GM13976 (cell line): ENCODE measurements at regions not wholly inside any gene's neighbourhood (a gene's known extent, or its start where the extent isn't known, plus 50 kb on each side); places are given as distances from the start of the nearest gene placed in this dataset.

Experiments used
- DNase-seq: peaks from one replicate; pipeline ENCODE4 v3.0.0; 2012; ENCODE audit warnings: low spot score
- in situ Hi-C: fragments of 300-500 bp; cut with MboI; formaldehyde crosslinking; loops from one replicate; pipeline ENCODE4 v1.12.0; 2022; ENCODE audit warnings: low sequenced_read_pairs, mixed read lengths, inconsistent platforms; ENCODE audit not compliant: unreplicated experiment
- TF ChIP-seq, protein P1 (sequence below): IDR thresholded peaks from 2 replicates; pipeline ENCODE4 v1.5.1; 2012; ENCODE audit warnings: borderline replicate concordance, mild to moderate bottlenecking; ENCODE audit not compliant: insufficient read depth; ENCODE audit errors: extremely low read depth, missing control alignments, control extremely low read depth

DNA sequence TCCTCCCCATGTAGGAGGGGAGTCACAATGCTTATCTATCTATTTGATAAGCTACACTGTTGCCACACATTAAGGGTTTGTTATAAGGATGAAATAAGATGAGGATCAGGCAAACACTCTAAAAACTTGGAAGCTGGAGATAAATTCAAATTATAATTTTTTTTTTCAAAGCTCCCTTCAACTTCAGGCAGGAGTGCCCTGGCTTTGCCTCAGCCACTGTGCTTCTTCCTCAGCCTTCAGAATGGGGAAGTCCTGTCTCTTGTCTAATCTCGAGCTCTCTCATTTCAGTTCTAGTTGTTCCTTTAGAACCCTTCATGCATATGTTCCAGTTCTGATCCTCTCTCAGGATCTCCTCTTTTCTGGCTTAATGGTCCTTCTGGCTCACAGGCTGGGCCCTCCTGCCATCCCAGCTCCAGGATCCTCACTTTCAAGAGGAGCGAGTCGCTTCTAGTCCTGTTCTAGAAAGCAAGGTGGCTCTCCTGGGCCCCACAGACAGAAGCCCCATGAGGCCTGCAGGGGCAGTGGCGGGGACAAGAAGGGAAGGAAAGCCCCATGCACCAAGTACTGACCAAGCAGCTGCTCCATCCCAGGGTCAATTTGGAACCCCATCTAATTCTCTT is 164.3 kb downstream of the VEGFA start:
- in situ Hi-C loops = no loop called here
- TF ChIP-seq, protein P1, sequence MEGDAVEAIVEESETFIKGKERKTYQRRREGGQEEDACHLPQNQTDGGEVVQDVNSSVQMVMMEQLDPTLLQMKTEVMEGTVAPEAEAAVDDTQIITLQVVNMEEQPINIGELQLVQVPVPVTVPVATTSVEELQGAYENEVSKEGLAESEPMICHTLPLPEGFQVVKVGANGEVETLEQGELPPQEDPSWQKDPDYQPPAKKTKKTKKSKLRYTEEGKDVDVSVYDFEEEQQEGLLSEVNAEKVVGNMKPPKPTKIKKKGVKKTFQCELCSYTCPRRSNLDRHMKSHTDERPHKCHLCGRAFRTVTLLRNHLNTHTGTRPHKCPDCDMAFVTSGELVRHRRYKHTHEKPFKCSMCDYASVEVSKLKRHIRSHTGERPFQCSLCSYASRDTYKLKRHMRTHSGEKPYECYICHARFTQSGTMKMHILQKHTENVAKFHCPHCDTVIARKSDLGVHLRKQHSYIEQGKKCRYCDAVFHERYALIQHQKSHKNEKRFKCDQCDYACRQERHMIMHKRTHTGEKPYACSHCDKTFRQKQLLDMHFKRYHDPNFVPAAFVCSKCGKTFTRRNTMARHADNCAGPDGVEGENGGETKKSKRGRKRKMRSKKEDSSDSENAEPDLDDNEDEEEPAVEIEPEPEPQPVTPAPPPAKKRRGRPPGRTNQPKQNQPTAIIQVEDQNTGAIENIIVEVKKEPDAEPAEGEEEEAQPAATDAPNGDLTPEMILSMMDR = no peak
- DNase-seq = no peak

DNA sequence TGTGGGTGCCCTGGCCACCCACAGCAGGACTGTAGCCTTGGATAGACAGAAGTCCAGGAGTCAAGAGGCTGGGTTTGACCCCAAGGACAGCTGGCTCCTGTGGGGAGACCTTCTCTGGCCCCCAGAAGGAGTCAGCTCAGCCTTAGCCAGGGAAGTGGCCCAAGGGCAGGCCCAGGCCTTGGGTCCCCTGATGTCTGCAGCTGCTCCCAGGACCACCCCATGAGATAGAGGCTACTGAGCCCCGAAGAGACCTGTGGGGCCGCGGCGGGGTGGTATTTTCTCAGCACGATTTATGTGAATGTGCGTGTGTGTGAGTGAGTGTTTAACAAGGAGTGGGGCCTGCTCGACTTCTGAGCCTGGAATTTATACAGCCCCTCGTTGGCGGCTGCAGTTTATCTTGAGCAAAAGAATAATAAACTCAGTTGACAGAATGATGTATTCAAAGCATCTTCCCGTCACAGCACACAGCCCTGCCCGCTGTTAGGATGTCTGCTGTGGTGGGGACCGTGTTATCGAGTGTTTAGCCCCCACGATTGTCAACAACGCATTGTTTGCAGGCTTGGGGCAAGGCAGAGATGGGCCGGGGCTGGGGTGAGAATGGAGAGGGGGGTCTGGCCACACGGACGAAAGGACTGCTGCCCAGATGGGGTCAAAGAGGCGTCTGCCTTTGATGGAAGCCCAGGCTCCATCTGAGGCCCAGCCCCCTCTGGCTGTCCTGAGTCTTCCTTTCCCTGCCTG is 163.3 kb downstream of the VEGFA start:
- in situ Hi-C loops = no loop called here
- no peak for DNase-seq
- TF ChIP-seq, protein P1 = no peak

DNA sequence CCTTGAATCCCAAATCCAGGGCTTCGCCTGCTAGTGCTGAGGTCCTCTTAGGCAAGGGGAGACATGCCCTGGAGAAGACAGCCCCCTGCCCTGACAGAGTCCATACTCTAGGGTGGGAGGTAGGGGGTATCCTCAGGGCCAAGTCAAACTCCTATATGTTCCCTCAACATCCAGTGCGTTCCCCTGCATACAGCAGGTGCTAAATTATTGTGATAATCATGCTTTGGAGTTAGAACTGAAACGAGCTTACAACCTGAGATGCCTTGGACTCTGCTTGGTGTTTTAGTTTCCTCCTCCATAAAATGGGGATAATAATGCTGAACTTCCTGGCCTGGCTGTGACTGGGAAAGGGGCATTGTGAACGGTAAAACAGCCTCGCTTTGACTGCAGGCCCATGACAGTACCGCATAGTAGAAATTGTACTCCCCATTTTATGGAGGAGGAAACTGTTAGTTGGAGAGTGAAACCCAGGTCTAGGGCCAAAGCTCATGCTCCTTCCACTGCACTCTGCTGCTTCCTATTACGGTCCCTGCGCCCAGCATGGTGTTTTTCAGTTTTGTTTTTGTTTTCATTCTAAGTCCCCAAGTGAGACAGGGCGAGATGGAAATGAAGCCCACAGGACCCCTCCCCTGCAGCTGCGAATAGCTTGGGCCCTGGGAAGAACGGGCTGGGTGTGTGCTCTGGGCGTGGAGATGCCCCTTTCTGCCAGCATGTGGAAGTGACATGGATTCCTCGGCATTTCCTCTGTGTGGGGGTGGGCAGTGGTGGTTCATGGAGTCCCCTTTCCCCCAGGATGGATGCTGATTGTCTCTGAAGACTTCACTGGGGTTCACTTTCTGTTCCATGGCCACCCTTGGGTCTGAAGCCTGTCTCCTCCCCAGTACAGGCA is 162.5 kb downstream of the VEGFA start:
- in situ Hi-C loops = no loop called here
- TF ChIP-seq, protein P1 = no peak
- no peak for DNase-seq

DNA sequence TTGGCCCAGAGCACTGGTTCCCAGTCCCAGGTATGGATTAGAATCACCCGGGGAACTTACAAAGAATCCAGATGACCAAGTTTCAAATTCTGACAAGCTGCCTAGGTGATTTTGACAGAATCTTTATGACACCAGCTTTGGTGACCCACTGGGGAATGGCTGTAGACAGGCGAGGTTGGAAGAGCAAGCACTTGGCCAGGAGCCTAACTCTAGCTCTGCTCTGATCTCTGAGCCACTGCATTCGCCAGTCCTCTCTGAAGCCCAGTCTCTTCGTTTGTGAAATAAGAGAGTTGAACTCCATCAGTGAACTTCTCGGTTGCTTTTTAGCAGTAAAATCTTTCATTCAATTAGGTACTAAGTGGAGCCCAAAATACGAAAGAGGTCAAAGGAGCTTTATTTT is 161.2 kb downstream of the VEGFA start:
- DNase-seq = no peak
- in situ Hi-C loops = no loop called here

DNA sequence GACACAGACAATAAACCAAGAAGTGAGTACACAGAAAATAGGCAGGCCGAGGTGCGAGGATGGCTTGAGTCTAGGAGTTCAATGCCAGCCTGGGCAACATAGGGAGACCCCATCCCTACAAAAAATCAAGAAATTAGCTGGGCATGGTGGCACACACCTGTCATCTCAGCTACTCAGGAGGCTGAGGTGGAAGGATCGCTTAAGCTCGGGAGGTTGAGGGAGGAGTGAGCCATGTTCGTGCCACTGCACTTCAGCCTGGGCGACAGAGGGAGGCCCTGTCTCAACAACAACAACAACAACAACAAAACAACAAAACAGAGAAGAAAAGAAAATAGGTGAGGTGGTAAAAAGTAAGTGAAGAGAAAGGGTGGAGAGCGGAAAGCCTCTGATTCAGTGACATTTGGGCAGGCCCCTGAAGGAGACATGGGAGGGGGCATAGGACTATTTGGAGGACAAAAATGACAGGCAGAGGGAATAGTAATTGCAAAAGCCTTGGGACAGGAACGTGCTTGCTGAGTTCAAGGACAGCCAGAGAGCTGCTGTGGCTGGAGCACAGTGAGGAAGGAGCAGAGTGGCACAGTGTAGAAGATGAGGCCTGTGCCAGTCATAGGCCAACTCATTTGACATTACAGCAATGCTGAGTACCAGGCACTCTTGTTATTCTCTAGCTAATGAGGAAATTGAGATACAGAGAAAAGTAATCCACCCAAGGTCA is 160.6 kb downstream of the VEGFA start:
- no peak for DNase-seq
- in situ Hi-C loops = no loop called here
- TF ChIP-seq, protein P1 = no peak

More for the DNA sequence above, 161.2 kb downstream of the VEGFA start:
- TF ChIP-seq, protein P1 = no peak

DNA sequence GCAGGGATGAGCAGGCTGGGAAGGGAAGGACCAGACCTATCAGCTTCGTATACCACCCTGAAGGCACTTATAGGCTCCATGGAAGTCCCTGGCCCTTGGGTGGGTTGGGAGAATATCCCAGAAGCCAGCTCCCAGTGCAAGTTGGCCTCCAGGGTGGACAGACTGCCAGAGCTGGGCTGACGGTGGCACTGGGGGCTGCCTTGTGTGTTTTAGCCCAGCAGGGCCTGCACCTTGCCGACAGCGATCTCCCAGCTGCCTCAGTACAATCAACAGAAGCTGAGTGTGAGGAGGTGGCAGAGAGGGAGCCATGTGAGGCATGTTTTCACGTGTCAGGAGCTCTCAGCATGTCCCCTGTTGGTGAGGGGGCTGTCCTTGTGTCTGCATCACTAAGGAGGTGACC is 159.5 kb downstream of the VEGFA start:
- no peak for DNase-seq
- TF ChIP-seq, protein P1 = no peak
- in situ Hi-C loops = no loop called here
